Muscle of back (tissue), 3 donors: ENCODE measurements at regions not wholly inside any gene's neighbourhood (a gene's known extent, or its start where the extent isn't known, plus 50 kb on each side); places are given as distances from the start of the nearest gene placed in this dataset.

Source experiments
- DNase-seq, 3 donors: peaks; one replicate each; pipeline versions ENCODE4 v3.0.0 to v3.0.0-alpha.2; 2013

- peak in 1 of 3 donors; percentile 77 for DNase-seq
Measured at GRCh38 chr2:171225302-171225980, 64.7 kb upstream of the TLK1 start.

- DNase-seq = no peak
Measured at GRCh38 chr2:171217330-171217729, 56.6 kb upstream of the TLK1 start.

- no peak for DNase-seq
Measured at GRCh38 chr2:171216631-171217030, 55.9 kb upstream of the TLK1 start.

- DNase-seq = no peak
Measured at GRCh38 chr2:171214093-171214492, 53.4 kb upstream of the TLK1 start.

GRCh38 chr2:171210864-171211431 lies 50.3 kb upstream of the TLK1 start:
- DNase-seq = no peak
